ENCODE measurements at regions not wholly inside any gene's neighbourhood (a gene's known extent, or its start where the extent isn't known, plus 50 kb on each side); places are given as distances from the start of the nearest gene placed in this dataset.

DNA sequence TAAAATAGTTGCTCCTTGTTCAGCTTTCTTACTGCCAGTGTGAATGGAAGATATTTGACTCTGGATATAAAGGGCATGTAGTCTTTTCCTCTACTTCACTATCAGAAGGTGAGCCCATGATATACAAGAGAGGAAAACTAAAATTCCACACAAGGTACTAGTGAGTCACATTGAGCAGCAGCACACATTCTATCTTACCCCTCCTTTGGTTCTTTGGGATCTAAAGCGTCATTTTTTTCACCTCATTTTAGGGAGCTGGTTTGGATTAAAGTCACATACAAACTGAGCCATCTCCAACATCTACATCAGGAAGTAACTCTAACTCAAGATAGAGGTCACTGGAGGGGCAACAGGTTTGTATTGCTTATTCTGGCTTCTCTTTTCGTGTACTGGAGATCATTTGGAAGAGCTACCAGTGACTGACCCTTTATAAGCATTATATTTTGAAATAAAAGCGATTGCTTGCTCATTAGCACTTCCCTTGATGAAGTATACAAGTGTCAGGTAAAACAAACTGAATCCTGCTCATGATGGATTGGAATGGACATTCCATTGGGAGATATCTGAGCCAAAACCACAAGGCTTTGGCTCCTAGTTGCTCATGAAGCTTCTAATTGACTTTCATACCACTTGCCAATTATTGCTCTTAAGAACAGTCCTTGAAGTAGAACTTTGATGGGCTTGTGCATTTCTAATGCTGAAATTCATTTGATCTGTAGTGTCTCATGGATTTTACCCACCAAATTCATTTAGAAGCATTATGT, 124.1 kb downstream of the SPCS3 start:
- peak overlapping the region; percentile 75 for H2AFZ ChIP-seq (ENCODE audit: low read depth, low read length, poor library complexity, severe bottlenecking)
- BruUV-seq (replicated peaks): no TSS peak
- peak overlapping the region; percentile 61 for H3K4me2 ChIP-seq (ENCODE audit: low read length)
- ChIA-PET RAD21 (ENCODE audit: low non-redundant PET in 1 of 2, low total read pairs in 2 of 2, uncharacterized antibody in 2 of 2, unreplicated experiment in 2 of 2) (no interaction called here), CTCF (interaction anchor here (1.3 kb wide), 1 partner anchor 603 kb away, joined by 3 read pairs; no protein-coding TSS in a partner anchor), POLR2A (no interaction called here)
- no peaks in the 10 kb centered on the region for H3K36me3 ChIP-seq (ENCODE audit: control insufficient read depth in 1 of 2, insufficient read depth in 2 of 2, low read length in 2 of 2)
- H3K27me3 ChIP-seq (ENCODE audit: insufficient read depth, low read length): no peaks in the 10 kb centered on the region
- DNase-seq (ENCODE audit: low read depth, low spot score) (no peak), ATAC-seq (peak; percentile 67)
- H3K79me2 ChIP-seq (ENCODE audit: insufficient read depth, low read length): no peaks in the 10 kb centered on the region
- peak overlapping the region in 1 of 2 experiments; percentile 28; a peak in 1 of 4 replicates for H3K4me3 ChIP-seq (replicated peaks in 1 of 2; ENCODE audit: low read depth in 1 of 2, low read length in 2 of 2)
- no peaks in the 10 kb centered on the region for H3K9me2 ChIP-seq (ENCODE audit: insufficient read depth)
- intact Hi-C loops (cut with micrococcal nuclease): no loop called here
- peak overlapping the region; percentile 19; the same call in 1 of the 2 replicates for H3K27ac ChIP-seq (ENCODE audit: low read depth, low read length)
- H3K9ac ChIP-seq (ENCODE audit: low read length): no peak overlapping the region
- TF ChIP-seq FOSL1 (IDR thresholded peaks at IDR 0.05; ENCODE audit: low read depth) (no peak), EZH2 (IDR thresholded peaks at IDR 0.05) (no peak), SP1 (IDR thresholded peaks at IDR 0.05; ENCODE audit: low read depth) (peak; percentile 29; the same call in 1 of the 2 replicates)
- no peaks in the 10 kb centered on the region for H4K20me1 ChIP-seq (ENCODE audit: insufficient read depth)
- H3K9me3 ChIP-seq (ENCODE audit: control insufficient read depth in 1 of 2, insufficient read depth in 1 of 2, low read depth in 1 of 2, low read length in 2 of 2): no peaks in the 10 kb centered on the region
- H3K4me1 ChIP-seq (ENCODE audit: control insufficient read depth in 1 of 2, insufficient read depth in 2 of 2, low read length in 2 of 2): peaks cover 15 to 30% of the 10 kb centered on the region in 2 experiments

DNA sequence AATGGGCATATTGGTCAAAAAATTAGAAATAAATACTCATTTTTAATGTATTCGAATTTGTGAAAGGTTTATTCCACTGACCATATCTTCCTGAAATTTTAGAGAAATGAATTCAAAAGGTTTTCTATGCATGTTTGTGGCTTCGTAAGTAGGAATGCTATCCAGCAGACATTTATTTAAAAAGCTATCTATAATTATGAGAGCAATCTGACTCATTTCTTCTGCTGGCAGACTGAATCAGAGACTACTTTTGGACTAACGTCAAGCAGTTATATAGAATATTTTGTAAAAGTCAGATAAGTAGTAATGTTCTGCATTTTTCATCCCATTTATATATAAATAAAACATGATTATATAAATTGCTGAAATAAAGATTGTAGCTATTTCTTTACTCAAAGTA, 125.0 kb downstream of the SPCS3 start:
- no peak overlapping the region for H2AFZ ChIP-seq (ENCODE audit: low read depth, low read length, poor library complexity, severe bottlenecking)
- ChIA-PET CTCF (interaction anchor here (1.3 kb wide), 1 partner anchor 602 kb away, joined by 3 read pairs; no protein-coding TSS in a partner anchor), POLR2A (no interaction called here), RAD21 (ENCODE audit: low non-redundant PET in 1 of 2, low total read pairs in 2 of 2, uncharacterized antibody in 2 of 2, unreplicated experiment in 2 of 2) (no interaction called here)
- ATAC-seq (no peak), DNase-seq (ENCODE audit: low read depth, low spot score) (no peak)
- H3K9me3 ChIP-seq (ENCODE audit: control insufficient read depth in 1 of 2, insufficient read depth in 1 of 2, low read depth in 1 of 2, low read length in 2 of 2): no peaks in the 10 kb centered on the region
- no peak overlapping the region for H3K27ac ChIP-seq (ENCODE audit: low read depth, low read length)
- H3K9me2 ChIP-seq (ENCODE audit: insufficient read depth): no peaks in the 10 kb centered on the region
- H3K27me3 ChIP-seq (ENCODE audit: insufficient read depth, low read length): no peaks in the 10 kb centered on the region
- H3K79me2 ChIP-seq (ENCODE audit: insufficient read depth, low read length): no peaks in the 10 kb centered on the region
- peaks cover 15 to 30% of the 10 kb centered on the region in 2 experiments for H3K4me1 ChIP-seq (ENCODE audit: control insufficient read depth in 1 of 2, insufficient read depth in 2 of 2, low read length in 2 of 2)
- intact Hi-C loops (cut with micrococcal nuclease): no loop called here
- no peaks in the 10 kb centered on the region for H3K36me3 ChIP-seq (ENCODE audit: control insufficient read depth in 1 of 2, insufficient read depth in 2 of 2, low read length in 2 of 2)
- BruUV-seq (replicated peaks): no TSS peak
- no peaks in the 10 kb centered on the region for H4K20me1 ChIP-seq (ENCODE audit: insufficient read depth)
- TF ChIP-seq EGR1 (IDR thresholded peaks at IDR 0.05; ENCODE audit: low read depth): no peak
- no peak for TF ChIP-seq SRF (IDR thresholded peaks at IDR 0.05; ENCODE audit: low read depth)
- H3K9ac ChIP-seq (ENCODE audit: low read length): no peak overlapping the region
- H3K4me3 ChIP-seq (replicated peaks in 1 of 2; ENCODE audit: low read depth in 1 of 2, low read length in 2 of 2): no peak overlapping the region
- peak overlapping the region; percentile 61; the same call in 1 of the 2 replicates for H3K4me2 ChIP-seq (ENCODE audit: low read length)
